Colonic mucosa (tissue), 4 donors: ENCODE measurements at regions not wholly inside any gene's neighbourhood (a gene's known extent, or its start where the extent isn't known, plus 50 kb on each side); places are given as distances from the start of the nearest gene placed in this dataset.
A peak's percentile ranks its signal among the peaks of the same experiment; 100 is the strongest.

Experiments used
- DNase-seq: peaks from one replicate; pipeline ENCODE4 v3.0.0-alpha.2; 2020
- H3K27ac ChIP-seq: fragments of 200-600 bp; one replicate; pipeline ENCODE4 v1.8.0; 2021
- H3K27me3 ChIP-seq: fragments of 200-600 bp; one replicate; pipeline ENCODE4 v1.8.0; 2021
- H3K36me3 ChIP-seq: fragments of 200-600 bp; one replicate; pipeline ENCODE4 v1.8.0; 2021
- H3K4me1 ChIP-seq: fragments of 200-600 bp; one replicate; pipeline ENCODE4 v1.8.0; 2021; ENCODE audit warnings: mild to moderate bottlenecking
- H3K4me3 ChIP-seq: fragments of 200-600 bp; one replicate; pipeline ENCODE4 v1.8.0; 2021
- H3K9ac ChIP-seq, 2 donors: one replicate each; pipeline ENCODE4 v1.7.0; 2013; ENCODE audit warnings: control low read depth in 2 of 2, low read depth in 2 of 2, low read length in 2 of 2
- H3K9me3 ChIP-seq: fragments of 200-600 bp; one replicate; pipeline ENCODE4 v1.8.0; 2021
- intact Hi-C: fragments of 100-400 bp; cut with DNase I; formaldehyde crosslinking; loops from one replicate; pipeline ENCODE4 v1.14.1; 2022
- TF ChIP-seq, protein P1 (sequence below): fragments of 200-600 bp; IDR thresholded peaks from one replicate; pipeline ENCODE4 v1.8.0; 2022; ENCODE audit warnings: antibody characterized with exemption, mild to moderate bottlenecking
- donor health status: healthy.
- donor health status: DM: no; HTN: no; CAD: no.
- donor health status: DM: no; HTN: no; CAD: no.

DNA sequence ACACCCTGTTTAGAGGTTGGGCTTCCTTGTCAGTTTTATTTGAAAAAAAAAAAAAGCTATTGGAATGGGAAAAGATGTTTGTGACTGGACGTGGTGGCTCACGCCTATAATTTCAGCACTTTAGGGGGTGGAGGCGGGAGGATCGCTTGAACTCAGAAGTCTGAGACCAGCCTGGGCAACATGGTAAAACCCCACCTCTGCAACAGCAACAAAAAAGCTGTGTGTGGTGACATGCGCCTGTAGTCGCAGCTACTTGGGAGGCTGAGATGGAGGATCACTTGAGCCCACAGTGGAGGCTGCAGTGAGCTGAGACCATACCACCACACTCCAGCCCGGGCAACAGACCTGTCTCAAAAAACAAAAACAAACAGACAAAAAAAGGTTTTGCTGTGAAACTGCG lies 66.1 kb upstream of the SIAH1 start:
- H3K27ac ChIP-seq = no peak overlapping the region
- TF ChIP-seq, protein P1, sequence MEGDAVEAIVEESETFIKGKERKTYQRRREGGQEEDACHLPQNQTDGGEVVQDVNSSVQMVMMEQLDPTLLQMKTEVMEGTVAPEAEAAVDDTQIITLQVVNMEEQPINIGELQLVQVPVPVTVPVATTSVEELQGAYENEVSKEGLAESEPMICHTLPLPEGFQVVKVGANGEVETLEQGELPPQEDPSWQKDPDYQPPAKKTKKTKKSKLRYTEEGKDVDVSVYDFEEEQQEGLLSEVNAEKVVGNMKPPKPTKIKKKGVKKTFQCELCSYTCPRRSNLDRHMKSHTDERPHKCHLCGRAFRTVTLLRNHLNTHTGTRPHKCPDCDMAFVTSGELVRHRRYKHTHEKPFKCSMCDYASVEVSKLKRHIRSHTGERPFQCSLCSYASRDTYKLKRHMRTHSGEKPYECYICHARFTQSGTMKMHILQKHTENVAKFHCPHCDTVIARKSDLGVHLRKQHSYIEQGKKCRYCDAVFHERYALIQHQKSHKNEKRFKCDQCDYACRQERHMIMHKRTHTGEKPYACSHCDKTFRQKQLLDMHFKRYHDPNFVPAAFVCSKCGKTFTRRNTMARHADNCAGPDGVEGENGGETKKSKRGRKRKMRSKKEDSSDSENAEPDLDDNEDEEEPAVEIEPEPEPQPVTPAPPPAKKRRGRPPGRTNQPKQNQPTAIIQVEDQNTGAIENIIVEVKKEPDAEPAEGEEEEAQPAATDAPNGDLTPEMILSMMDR = no peak
- no peak overlapping the region for H3K4me3 ChIP-seq
- H3K9ac ChIP-seq = no peak overlapping the region
- DNase-seq = no peak
- intact Hi-C loops = no loop called here
- H3K36me3 ChIP-seq = no peaks in the 10 kb centered on the region
- no peaks in the 10 kb centered on the region for H3K4me1 ChIP-seq
- H3K27me3 ChIP-seq = no peaks in the 10 kb centered on the region
- H3K9me3 ChIP-seq = no peaks in the 10 kb centered on the region

DNA sequence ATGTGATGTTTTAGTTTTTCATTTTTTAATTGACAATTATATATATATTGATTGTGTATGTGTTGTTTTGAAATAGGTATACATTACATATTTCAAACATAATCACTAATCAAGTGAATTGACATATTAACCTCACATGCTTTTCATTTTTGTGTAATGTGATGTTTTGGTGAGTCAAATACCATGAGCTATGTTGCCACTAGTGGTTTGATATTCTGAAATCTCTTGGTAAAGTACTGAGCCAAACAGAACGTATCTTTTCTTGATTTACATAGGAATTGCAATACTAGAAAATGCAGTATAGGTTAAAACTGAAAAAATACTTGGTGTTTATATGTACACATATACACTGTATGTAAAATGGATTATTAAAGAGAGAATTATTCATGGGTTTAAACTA lies 65.2 kb upstream of the SIAH1 start:
- DNase-seq = no peak
- no peak overlapping the region for H3K9ac ChIP-seq
- H3K27ac ChIP-seq = no peak overlapping the region
- no peaks in the 10 kb centered on the region for H3K9me3 ChIP-seq
- H3K36me3 ChIP-seq = no peaks in the 10 kb centered on the region
- H3K27me3 ChIP-seq = no peaks in the 10 kb centered on the region
- H3K4me1 ChIP-seq = no peaks in the 10 kb centered on the region
- H3K4me3 ChIP-seq = no peak overlapping the region
- TF ChIP-seq, protein P1 = no peak
- intact Hi-C loops = no loop called here

DNA sequence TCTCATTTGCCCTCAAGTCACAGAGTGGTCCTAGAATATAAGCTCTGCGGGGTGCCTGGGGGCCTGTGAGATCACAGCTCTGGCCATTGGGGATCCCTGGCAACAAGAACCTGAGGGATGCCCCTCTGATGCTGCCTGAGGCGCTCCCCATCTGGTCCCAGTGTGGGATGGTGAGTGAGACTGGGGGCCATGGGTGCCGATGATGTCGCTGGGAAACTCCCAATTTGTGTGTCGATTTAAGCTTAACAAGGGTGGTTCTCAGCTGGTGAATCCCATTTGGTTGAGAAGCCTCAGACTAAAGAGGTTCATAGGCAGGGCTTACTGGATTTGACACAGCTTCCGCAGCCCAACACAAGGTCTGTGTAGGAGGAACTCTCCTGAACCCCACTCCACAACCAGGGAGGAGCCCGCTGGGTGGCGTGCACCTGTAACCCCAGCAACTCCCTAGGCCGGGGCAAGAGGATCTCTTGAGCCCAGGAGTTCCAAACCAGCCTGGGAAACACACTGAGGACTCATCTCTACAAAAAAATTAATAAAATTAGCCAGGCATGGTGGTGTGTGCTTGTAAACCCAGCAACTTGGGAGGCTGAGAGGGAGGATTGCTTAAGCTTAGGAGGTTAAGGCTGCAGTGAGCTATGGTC lies 63.7 kb upstream of the SIAH1 start:
- Histone ChIP-seq H3K36me3 (no peaks in the 10 kb centered on the region), H3K4me1 (no peaks in the 10 kb centered on the region), H3K27me3 (no peaks in the 10 kb centered on the region), H3K27ac (no peak overlapping the region), H3K9me3 (no peaks in the 10 kb centered on the region), H3K4me3 (no peak overlapping the region), H3K9ac (no peak overlapping the region)
- TF ChIP-seq, protein P1 = no peak
- peak; percentile 9 for DNase-seq
- intact Hi-C loops = no loop called here

DNA sequence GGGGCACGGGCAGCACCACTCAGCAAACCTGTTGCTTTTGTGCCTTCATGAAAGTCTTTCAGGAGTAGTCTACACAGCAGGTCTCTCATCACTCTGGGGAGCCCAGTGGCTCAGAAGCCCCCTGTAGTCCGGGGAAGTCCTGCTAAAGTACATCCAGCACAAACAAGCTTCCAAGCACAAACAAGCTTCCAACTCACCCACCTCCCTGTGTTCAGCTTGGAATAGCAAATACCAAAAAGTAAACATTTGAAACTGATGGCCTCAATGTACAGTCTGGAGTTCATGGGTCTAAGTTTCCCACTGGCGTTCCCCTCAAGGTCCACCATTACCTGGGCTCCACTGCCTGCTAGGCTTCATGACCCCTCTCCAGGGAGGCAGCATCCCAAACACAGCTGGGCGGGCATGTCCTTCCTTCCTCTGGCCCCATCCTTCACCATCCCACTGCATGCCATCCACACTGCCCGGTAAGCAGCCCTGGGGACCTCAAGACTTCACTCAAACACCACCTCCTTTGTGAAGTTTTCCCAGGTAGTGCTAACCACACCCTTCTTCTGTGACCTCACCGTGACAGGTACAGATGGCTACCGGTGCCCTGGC lies 62.8 kb upstream of the SIAH1 start:
- Histone ChIP-seq H3K27ac (no peak overlapping the region), H3K36me3 (no peaks in the 10 kb centered on the region), H3K9me3 (no peaks in the 10 kb centered on the region), H3K4me3 (no peak overlapping the region), H3K4me1 (no peaks in the 10 kb centered on the region), H3K9ac (no peak overlapping the region), H3K27me3 (no peaks in the 10 kb centered on the region)
- TF ChIP-seq, protein P1 = no peak
- DNase-seq = peak; percentile 5
- intact Hi-C loops = no loop called here

DNA sequence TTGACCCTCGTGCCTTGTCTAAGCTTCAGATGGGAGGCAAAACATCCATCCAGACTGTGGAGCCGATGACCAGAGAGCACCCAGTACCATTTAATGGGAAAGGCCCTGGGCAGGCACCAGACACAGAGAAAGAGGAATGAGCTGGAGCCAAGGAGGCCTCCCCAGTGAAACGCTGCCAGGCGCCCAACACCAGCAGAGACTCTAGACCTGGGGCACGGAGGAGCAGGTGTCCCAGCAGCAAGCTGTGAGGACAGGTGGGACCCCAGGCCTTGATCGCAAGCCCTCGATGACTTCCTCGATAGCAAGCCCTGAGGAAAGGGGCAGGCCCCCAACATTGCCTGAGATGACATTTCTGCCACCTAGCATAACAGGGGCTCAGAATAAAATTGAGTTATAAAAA lies 62.2 kb upstream of the SIAH1 start:
- no peaks in the 10 kb centered on the region for H3K27me3 ChIP-seq
- H3K27ac ChIP-seq = no peak overlapping the region
- H3K4me1 ChIP-seq = no peaks in the 10 kb centered on the region
- no peak overlapping the region for H3K9ac ChIP-seq
- no peaks in the 10 kb centered on the region for H3K36me3 ChIP-seq
- H3K4me3 ChIP-seq = no peak overlapping the region
- TF ChIP-seq, protein P1 = no peak
- intact Hi-C loops = no loop called here
- peak; percentile 10 for DNase-seq
- no peaks in the 10 kb centered on the region for H3K9me3 ChIP-seq
